Tibial nerve (tissue), 4 donors: ENCODE measurements at regions not wholly inside any gene's neighbourhood (a gene's known extent, or its start where the extent isn't known, plus 50 kb on each side); places are given as distances from the start of the nearest gene placed in this dataset.

Experiments
- DNase-seq, 2 donors: peaks; one replicate each; pipeline ENCODE4 v3.0.0-alpha.2; 2019; ENCODE audit warnings: low spot score in 2 of 2
- H3K27ac ChIP-seq, 4 donors: fragments of 200-600 bp; sonication (generic) in 3 of 4; one replicate each; pipeline ENCODE4 v1.5.1; 2017 to 2019; ENCODE audit warnings: mild to moderate bottlenecking in 1 of 4
- H3K27me3 ChIP-seq, 2 donors: fragments of 200-600 bp; sonication (generic) in 1 of 2; one replicate each; pipeline versions ENCODE4 v1.5.1 to v1.6.0; 2017 to 2019
- H3K36me3 ChIP-seq, 3 donors: fragments of 200-600 bp; sonication (generic); one replicate each; pipeline ENCODE4 v1.5.1; 2018 to 2019
- H3K4me1 ChIP-seq, 4 donors: fragments of 200-600 bp; sonication (generic) in 3 of 4; one replicate each; pipeline ENCODE4 v1.5.1; 2017 to 2019
- H3K4me3 ChIP-seq, 4 donors: fragments of 200-600 bp; sonication (generic) in 3 of 4; one replicate each; pipeline ENCODE4 v1.5.1; 2017 to 2019; ENCODE audit warnings: mild to moderate bottlenecking in 1 of 4, moderate library complexity in 1 of 4
- H3K9me3 ChIP-seq, 4 donors: fragments of 200-600 bp; sonication (generic) in 3 of 4; one replicate each; pipeline ENCODE4 v1.5.1; 2017 to 2019
- EP300 ChIP-seq, 2 donors: sonication (generic); formaldehyde crosslinking; IDR thresholded peaks; one replicate each; pipeline ENCODE4 v1.6.1; 2017; ENCODE audit warnings: antibody characterized with exemption in 2 of 2, mild to moderate bottlenecking in 1 of 2
- POLR2A ChIP-seq, 2 donors: fragments of 450-650 bp; IDR thresholded peaks; one replicate each; pipeline ENCODE4 v1.6.1; 2017; ENCODE audit warnings: antibody characterized with exemption in 2 of 2, mild to moderate bottlenecking in 2 of 2, moderate library complexity in 2 of 2
- WGBS, 2 donors: methylation state at CpG; one replicate each; pipeline ENCODE4 v1.1.5; 2018; 5-methylcytosine and 5-hydroxymethylcytosine counted together
- TF ChIP-seq, protein P1 (sequence below), 5 experiments: fragments of 200-600 bp in 3 of 5; fragments of 450-650 bp in 2 of 5; sonication (generic) in 3 of 5; IDR thresholded peaks; one replicate each; pipeline ENCODE4 v1.5.1; 2016 to 2019; ENCODE audit warnings: antibody characterized with exemption in 5 of 5, mild to moderate bottlenecking in 3 of 5, moderate library complexity in 2 of 5

DNA sequence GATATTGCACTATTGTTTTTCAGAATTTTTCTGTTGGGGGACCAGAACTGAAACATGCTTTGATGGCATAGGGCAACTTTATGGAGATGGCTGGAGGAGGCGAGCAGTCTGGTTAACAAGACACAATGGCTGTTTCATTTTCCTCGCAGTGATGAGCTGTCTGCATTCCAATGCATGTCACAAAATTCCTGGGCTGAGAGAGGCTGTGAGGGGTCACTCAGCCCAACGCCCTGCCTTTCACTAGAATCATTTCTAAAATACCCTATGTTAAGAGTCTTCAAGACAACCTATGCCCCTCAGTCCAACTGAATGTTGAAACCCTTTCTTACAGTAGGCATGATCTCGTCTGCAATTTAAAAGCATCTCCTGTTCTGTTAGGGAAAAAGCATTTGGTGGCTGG lies 1090.0 kb downstream of the BCL11A start:
- Histone ChIP-seq H3K36me3 (no peaks in the 10 kb centered on the region), H3K4me3 (no peak overlapping the region), H3K4me1 (no peaks in the 10 kb centered on the region), H3K27ac (no peak overlapping the region), H3K27me3 (no peaks in the 10 kb centered on the region), H3K9me3 (no peaks in the 10 kb centered on the region)
- 41 to 45% methylated on average over 4 of the region's 4 CpGs for WGBS, 2 donors
- DNase-seq, result no peak
- TF ChIP-seq EP300 (IDR thresholded peaks at IDR 0.05) (no peak), POLR2A (IDR thresholded peaks at IDR 0.05) (no peak)
- TF ChIP-seq, protein P1, sequence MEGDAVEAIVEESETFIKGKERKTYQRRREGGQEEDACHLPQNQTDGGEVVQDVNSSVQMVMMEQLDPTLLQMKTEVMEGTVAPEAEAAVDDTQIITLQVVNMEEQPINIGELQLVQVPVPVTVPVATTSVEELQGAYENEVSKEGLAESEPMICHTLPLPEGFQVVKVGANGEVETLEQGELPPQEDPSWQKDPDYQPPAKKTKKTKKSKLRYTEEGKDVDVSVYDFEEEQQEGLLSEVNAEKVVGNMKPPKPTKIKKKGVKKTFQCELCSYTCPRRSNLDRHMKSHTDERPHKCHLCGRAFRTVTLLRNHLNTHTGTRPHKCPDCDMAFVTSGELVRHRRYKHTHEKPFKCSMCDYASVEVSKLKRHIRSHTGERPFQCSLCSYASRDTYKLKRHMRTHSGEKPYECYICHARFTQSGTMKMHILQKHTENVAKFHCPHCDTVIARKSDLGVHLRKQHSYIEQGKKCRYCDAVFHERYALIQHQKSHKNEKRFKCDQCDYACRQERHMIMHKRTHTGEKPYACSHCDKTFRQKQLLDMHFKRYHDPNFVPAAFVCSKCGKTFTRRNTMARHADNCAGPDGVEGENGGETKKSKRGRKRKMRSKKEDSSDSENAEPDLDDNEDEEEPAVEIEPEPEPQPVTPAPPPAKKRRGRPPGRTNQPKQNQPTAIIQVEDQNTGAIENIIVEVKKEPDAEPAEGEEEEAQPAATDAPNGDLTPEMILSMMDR (IDR thresholded peaks at IDR 0.05), result no peak

DNA sequence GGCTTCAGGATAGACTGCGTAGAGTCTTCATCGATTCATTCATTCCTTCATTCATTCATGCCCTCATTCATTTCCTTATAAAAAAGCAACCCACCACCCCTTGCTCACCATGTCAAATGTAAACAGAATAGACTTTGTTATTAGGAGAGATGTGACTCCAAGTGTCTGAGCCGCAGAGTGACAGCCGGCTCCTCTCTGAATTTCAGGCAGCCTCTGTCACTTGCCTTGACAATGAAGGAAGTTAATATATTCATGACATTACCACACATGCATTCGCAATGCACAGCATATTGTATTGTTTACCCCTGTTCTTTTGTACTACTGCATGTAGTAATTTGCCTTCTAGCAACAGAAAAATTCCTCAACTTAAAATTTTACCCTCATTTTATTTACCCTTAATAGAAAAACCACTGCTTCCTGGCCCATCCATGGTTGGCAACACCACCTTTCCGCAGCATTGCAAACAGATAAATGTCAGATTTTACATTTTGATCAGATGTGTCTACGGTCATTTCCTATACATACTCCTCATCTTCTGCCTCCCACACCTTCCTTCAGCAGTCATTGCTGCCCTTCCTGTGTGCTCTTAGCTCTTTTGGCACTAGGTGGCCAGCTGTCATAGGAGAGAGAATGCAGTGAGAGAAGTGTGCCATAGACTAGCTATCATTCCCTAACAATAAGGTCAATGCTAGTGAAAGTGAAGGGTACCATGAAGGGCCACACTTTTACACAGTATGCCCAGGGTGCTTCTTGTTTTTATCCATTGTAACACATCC lies 1090.8 kb downstream of the BCL11A start:
- TF ChIP-seq, protein P1 (IDR thresholded peaks at IDR 0.05), result no peak
- TF ChIP-seq POLR2A (IDR thresholded peaks at IDR 0.05) (no peak), EP300 (IDR thresholded peaks at IDR 0.05) (no peak)
- Histone ChIP-seq H3K4me3 (no peak overlapping the region), H3K27me3 (no peaks in the 10 kb centered on the region), H3K9me3 (no peaks in the 10 kb centered on the region), H3K36me3 (no peaks in the 10 kb centered on the region), H3K4me1 (no peaks in the 10 kb centered on the region), H3K27ac (no peak overlapping the region)
- no peak for DNase-seq
- WGBS, 2 donors, result 62 to 64% methylated on average over 7 of the region's 7 CpGs

DNA sequence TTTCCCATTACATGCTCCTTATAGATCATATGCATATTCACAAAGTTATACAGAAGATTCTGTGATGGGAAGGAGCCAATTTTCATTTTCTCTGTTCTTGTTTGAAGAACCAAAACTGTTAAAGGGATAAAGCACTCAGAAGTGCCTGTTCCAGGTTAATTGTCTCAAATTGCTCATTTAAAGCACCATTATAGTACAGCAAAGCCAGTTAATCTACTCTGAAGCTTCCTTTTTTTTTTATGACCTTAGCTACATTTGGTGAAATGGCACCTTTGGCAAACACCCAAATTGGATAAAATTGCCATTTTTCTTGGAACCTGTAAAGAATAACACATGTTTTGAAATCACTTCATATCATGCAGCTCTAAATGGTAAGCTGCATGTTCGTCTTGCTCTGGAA lies 1092.3 kb downstream of the BCL11A start:
- no peak for DNase-seq
- TF ChIP-seq POLR2A (IDR thresholded peaks at IDR 0.05), result no peak
- TF ChIP-seq EP300 (IDR thresholded peaks at IDR 0.05), result no peak
- TF ChIP-seq, protein P1 (IDR thresholded peaks at IDR 0.05), result no peak

DNA sequence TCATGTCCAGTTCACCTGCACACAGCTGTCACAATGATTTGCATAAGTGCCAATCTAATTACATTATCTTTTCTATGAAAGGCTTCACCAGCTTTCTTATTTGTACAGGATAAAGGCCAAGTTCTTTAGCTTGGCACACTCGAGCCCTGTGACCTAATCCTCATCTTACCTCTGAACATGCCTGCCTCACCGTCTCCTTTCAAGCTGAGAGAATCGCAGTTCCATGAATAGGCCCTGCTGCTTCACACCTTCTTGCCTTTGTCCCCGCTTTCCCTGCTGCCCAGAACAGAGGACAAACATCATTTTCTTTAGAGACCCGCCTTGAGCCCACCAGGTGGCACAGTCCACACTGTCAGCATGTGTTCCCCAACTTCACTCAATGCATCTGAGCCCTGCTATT lies 1094.7 kb downstream of the BCL11A start:
- no peak overlapping the region for H3K4me3 ChIP-seq
- no peaks in the 10 kb centered on the region for H3K36me3 ChIP-seq
- H3K4me1 ChIP-seq, result no peaks in the 10 kb centered on the region
- H3K27ac ChIP-seq, result no peak overlapping the region
- 55 to 77% methylated on average over 5 of the region's 5 CpGs for WGBS, 2 donors
- no peaks in the 10 kb centered on the region for H3K9me3 ChIP-seq
- TF ChIP-seq POLR2A (IDR thresholded peaks at IDR 0.05) (no peak), EP300 (IDR thresholded peaks at IDR 0.05) (no peak)
- TF ChIP-seq, protein P1 (IDR thresholded peaks at IDR 0.05), result no peak
- no peaks in the 10 kb centered on the region for H3K27me3 ChIP-seq
- DNase-seq, result no peak

More for the DNA sequence above, 1092.3 kb downstream of the BCL11A start:
- Histone ChIP-seq H3K36me3 (no peaks in the 10 kb centered on the region), H3K4me3 (no peak overlapping the region), H3K4me1 (no peaks in the 10 kb centered on the region), H3K9me3 (no peaks in the 10 kb centered on the region), H3K27ac (no peak overlapping the region), H3K27me3 (no peaks in the 10 kb centered on the region)
- WGBS, 2 donors, result 30 to 43% methylated on average over 1 of the region's 1 CpG

DNA sequence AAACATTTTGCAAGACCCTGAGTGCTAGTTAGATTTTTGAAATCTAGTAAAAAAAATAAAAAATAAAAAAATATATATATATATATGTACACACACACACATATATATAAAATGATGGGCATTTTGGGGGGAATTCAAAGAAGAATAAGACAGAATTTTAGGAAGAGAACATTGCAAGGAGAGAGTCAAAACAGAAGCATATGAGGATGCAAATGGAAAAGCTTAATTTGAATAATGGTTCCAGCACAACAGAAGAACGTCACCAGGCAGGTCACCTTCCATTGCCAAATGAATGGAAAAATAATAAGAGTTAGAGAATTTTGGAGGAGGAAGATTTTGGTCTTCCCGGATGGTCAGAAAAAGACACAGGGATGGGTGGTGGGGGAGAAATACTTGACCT lies 1097.2 kb downstream of the BCL11A start:
- no peak for DNase-seq
- Histone ChIP-seq H3K4me1 (no peaks in the 10 kb centered on the region), H3K36me3 (no peaks in the 10 kb centered on the region), H3K27ac (no peak overlapping the region), H3K9me3 (no peaks in the 10 kb centered on the region), H3K27me3 (no peaks in the 10 kb centered on the region), H3K4me3 (no peak overlapping the region)
- TF ChIP-seq POLR2A (IDR thresholded peaks at IDR 0.05) (no peak), EP300 (IDR thresholded peaks at IDR 0.05) (no peak)
- TF ChIP-seq, protein P1 (IDR thresholded peaks at IDR 0.05), result no peak
- 73 to 82% methylated on average over 2 of the region's 2 CpGs for WGBS, 2 donors
